ENCODE measurements at regions not wholly inside any gene's neighbourhood (a gene's known extent, or its start where the extent isn't known, plus 50 kb on each side); places are given as distances from the start of the nearest gene placed in this dataset.

GRCh38 chr4:97334348-97334747 is 808.9 kb downstream of the STPG2 start:
- ChIA-PET RAD21 (ENCODE audit: unreplicated experiment) (no interaction called here), CTCF (no interaction called here), SMC1A (ENCODE audit: uncharacterized antibody, unreplicated experiment) (no interaction called here), POLR2A (no interaction called here)
- no peak for ATAC-seq
- no TSS peak for BruUV-seq (replicated peaks)
- H3K4me2 ChIP-seq (ENCODE audit: control insufficient read depth, insufficient read depth) = no peak overlapping the region
- H3K4me1 ChIP-seq (ENCODE audit: control insufficient read depth, insufficient read depth, low read length) = no peaks in the 10 kb centered on the region
- intact Hi-C loops (cut with micrococcal nuclease; ENCODE audit: unreplicated experiment) = no loop called here
- no peak overlapping the region for H3K9ac ChIP-seq (ENCODE audit: control insufficient read depth, insufficient read depth, low read length)
- no peak overlapping the region for H3K27ac ChIP-seq (ENCODE audit: control insufficient read depth, insufficient read depth)
- no peaks in the 10 kb centered on the region for H4K20me1 ChIP-seq (ENCODE audit: control insufficient read depth, insufficient read depth)
- no peak overlapping the region for H2AFZ ChIP-seq (ENCODE audit: control insufficient read depth, low read depth, low read length)
- in situ Hi-C loops (cut with MboI) = no loop called here
- FAIRE-seq = no peak
- no peaks in the 10 kb centered on the region for H3K79me2 ChIP-seq (ENCODE audit: control insufficient read depth, insufficient read depth, low read length)
- 19% methylated on average over 2 of the region's 2 CpGs for WGBS (ENCODE audit: insufficient coverage, insufficient replicate concordance, low lambda C conversion rate, missing lambda C conversion rate)
- H3K36me3 ChIP-seq (ENCODE audit: control insufficient read depth in 2 of 2, insufficient read depth in 2 of 2, low read length in 1 of 2) = no peaks in the 10 kb centered on the region
- TF ChIP-seq ATF2 (IDR thresholded peaks at IDR 0.05; ENCODE audit: low read length) (no peak), HDAC6 (IDR thresholded peaks at IDR 0.05; ENCODE audit: unreplicated experiment) (no peak), YY1 (IDR thresholded peaks at IDR 0.05; ENCODE audit: low read depth, low read length) (no peak), SREBF2 (IDR thresholded peaks at IDR 0.05; ENCODE audit: low read length) (no peak), RCOR1 (conservative IDR thresholded peaks at IDR 0.05; ENCODE audit: low read depth, low read length) (no peak), TAF1 (IDR thresholded peaks at IDR 0.05; ENCODE audit: borderline replicate concordance, low read depth, low read length) (no peak), TBL1XR1 (IDR thresholded peaks at IDR 0.05; ENCODE audit: low read depth, low read length) (no peak), SP1 (IDR thresholded peaks at IDR 0.05; ENCODE audit: low read depth, low read length) (no peak), PKNOX1 (IDR thresholded peaks at IDR 0.05) (no peak), KDM1A (IDR thresholded peaks at IDR 0.05; ENCODE audit: borderline replicate concordance) (no peak)
- TF ChIP-seq, protein P1, sequence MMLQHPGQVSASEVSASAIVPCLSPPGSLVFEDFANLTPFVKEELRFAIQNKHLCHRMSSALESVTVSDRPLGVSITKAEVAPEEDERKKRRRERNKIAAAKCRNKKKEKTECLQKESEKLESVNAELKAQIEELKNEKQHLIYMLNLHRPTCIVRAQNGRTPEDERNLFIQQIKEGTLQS (IDR thresholded peaks at IDR 0.05; ENCODE audit: borderline replicate concordance, extremely low read depth, low read depth, low read length) = no peak
- H3K9me3 ChIP-seq (replicated peaks; ENCODE audit: control insufficient read depth, insufficient read depth, low read length) = no peaks in the 10 kb centered on the region
- H3K4me3 ChIP-seq = no peak overlapping the region
- no peaks in the 10 kb centered on the region for H3K27me3 ChIP-seq (replicated peaks in 1 of 2; ENCODE audit: control insufficient read depth in 2 of 2, insufficient read depth in 2 of 2, low read length in 1 of 2)
- DNase-seq (ENCODE audit: low read depth, low spot score) = no peak

All from GM12878 (cell line).